Prostate gland (tissue), 2 donors: ENCODE measurements at regions not wholly inside any gene's neighbourhood (a gene's known extent, or its start where the extent isn't known, plus 50 kb on each side); places are given as distances from the start of the nearest gene placed in this dataset.

Experiments
- DNase-seq: peaks from one replicate; pipeline ENCODE4 v3.0.0-alpha.2; 2019; ENCODE audit warnings: low spot score
- H3K27ac ChIP-seq, 2 donors: fragments of 200-600 bp; sonication (generic); 2 replicates each; pipeline ENCODE4 v1.5.1; 2017 to 2019
- H3K27me3 ChIP-seq: fragments of 200-600 bp; sonication (generic); replicated peaks from 2 replicates; pipeline ENCODE4 v1.5.1; 2019; ENCODE audit not compliant: insufficient read depth
- H3K36me3 ChIP-seq, 2 donors: fragments of 200-600 bp; sonication (generic); 1 replicate in 1 of 2; 2 replicates in 1 of 2; pipeline versions ENCODE4 v1.5.1 to v1.8.1; 2017 to 2019
- H3K4me1 ChIP-seq: fragments of 200-600 bp; sonication (generic); replicated peaks from 2 replicates; pipeline ENCODE4 v1.5.1; 2019
- H3K4me3 ChIP-seq, 2 donors: fragments of 200-600 bp; sonication (generic); 2 replicates each; pipeline ENCODE4 v1.5.1; 2017 to 2019
- H3K9me3 ChIP-seq: fragments of 200-600 bp; sonication (generic); 2 replicates; pipeline ENCODE4 v1.5.1; 2017
- POLR2A ChIP-seq: fragments of 450-650 bp; IDR thresholded peaks from one replicate; pipeline ENCODE4 v1.6.1; 2016; ENCODE audit warnings: antibody characterized with exemption, mild to moderate bottlenecking
- POLR2AphosphoS5 ChIP-seq: sonication (generic); formaldehyde crosslinking; IDR thresholded peaks from one replicate; pipeline ENCODE4 v1.6.1; 2017; ENCODE audit warnings: antibody characterized with exemption
- WGBS: methylation state at CpG from one replicate; pipeline ENCODE4 v1.1.5; 2018; 5-methylcytosine and 5-hydroxymethylcytosine counted together
- intact Hi-C: fragments of 100-400 bp; cut with DNase I; formaldehyde crosslinking; loops from one replicate; pipeline ENCODE4 v1.14.2; 2022
- TF ChIP-seq, protein P1 (sequence below), 4 experiments: fragments of 200-600 bp in 2 of 4; fragments of 450-650 bp in 2 of 4; sonication (generic) in 2 of 4; IDR thresholded peaks; 1 replicate in 3 of 4; 2 replicates in 1 of 4; pipeline ENCODE4 v1.5.1; 2016 to 2019; ENCODE audit warnings: antibody characterized with exemption in 4 of 4, mild to moderate bottlenecking in 2 of 4, moderate library complexity in 2 of 4

DNA sequence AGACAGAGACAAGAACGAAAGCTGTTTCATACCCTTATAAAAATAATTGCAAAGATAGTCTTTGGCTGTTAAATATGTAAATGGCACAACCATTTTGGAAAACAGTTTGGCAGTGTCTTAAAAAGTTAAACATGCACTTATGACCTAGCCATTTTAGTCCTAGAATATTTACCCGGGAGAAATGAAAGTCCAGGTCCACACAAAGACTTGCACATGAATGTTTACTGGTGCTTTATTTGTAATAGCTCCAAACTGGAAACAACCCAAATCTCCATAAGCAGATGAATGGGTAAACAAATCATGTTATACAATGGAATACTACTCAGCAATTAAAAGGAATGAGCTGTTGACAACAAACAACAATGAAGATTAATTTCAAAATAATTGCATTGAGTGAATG lies 380.4 kb downstream of the ETNK1 start:
- no peak for TF ChIP-seq POLR2AphosphoS5
- no peak for TF ChIP-seq POLR2A

DNA sequence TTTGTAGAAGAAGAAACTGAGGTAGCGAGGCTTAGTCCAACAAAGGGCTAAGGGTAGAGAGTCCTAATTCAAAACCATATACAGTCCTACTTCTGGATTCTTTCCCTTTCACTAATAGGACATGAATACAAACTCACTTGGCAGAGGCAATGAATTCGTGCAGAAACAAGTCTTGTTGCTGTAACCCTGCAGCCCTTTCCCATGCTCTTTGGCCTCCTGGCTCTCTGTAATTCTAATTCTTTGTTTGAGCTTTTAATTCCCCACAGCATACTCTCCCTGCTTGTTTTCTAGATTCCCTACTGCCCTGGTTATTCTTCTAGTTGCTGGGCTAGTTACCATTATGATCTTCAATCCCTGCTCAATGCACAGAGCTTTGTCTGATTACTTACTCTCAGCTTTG lies 381.4 kb downstream of the ETNK1 start:
- Histone ChIP-seq H3K27me3 (no peaks in the 10 kb centered on the region), H3K9me3 (no peaks in the 10 kb centered on the region), H3K4me1 (no peaks in the 10 kb centered on the region), H3K4me3 (no peak overlapping the region), H3K27ac (no peak overlapping the region), H3K36me3 (no peaks in the 10 kb centered on the region)
- intact Hi-C loops, result no loop called here
- TF ChIP-seq, protein P1, sequence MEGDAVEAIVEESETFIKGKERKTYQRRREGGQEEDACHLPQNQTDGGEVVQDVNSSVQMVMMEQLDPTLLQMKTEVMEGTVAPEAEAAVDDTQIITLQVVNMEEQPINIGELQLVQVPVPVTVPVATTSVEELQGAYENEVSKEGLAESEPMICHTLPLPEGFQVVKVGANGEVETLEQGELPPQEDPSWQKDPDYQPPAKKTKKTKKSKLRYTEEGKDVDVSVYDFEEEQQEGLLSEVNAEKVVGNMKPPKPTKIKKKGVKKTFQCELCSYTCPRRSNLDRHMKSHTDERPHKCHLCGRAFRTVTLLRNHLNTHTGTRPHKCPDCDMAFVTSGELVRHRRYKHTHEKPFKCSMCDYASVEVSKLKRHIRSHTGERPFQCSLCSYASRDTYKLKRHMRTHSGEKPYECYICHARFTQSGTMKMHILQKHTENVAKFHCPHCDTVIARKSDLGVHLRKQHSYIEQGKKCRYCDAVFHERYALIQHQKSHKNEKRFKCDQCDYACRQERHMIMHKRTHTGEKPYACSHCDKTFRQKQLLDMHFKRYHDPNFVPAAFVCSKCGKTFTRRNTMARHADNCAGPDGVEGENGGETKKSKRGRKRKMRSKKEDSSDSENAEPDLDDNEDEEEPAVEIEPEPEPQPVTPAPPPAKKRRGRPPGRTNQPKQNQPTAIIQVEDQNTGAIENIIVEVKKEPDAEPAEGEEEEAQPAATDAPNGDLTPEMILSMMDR (IDR thresholded peaks at IDR 0.05), result no peak
- TF ChIP-seq POLR2AphosphoS5, result no peak
- TF ChIP-seq POLR2A, result no peak
- no peak for DNase-seq
- WGBS, result 72% methylated on average over 2 of the region's 2 CpGs

More for the DNA sequence above, 380.4 kb downstream of the ETNK1 start:
- Histone ChIP-seq H3K4me3 (no peak overlapping the region), H3K36me3 (no peaks in the 10 kb centered on the region), H3K4me1 (no peaks in the 10 kb centered on the region), H3K9me3 (no peaks in the 10 kb centered on the region), H3K27ac (no peak overlapping the region), H3K27me3 (no peaks in the 10 kb centered on the region)
- DNase-seq, result no peak
- intact Hi-C loops, result no loop called here
- WGBS, result 31% methylated on average over 2 of the region's 2 CpGs

DNA sequence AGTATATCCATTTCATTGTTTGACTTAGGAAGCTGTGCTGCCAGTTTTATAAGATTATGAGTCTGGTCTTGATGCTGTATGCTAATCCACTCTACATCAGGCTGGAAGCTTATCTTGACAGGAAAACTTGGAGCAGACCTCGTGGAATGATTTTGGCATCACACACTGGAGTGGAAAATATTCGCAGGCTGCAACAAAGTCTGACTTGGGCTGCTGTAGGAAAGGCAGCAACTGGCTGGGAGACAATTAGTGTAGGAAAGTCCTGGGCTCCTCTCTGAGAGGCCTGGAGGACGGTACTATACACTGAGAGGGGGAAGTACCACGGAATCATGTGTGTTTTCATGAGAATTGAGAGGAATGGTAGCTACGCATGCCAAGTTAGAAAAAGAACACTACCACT lies 383.7 kb downstream of the ETNK1 start:
- Histone ChIP-seq H3K4me3 (no peak overlapping the region), H3K27me3 (no peaks in the 10 kb centered on the region), H3K36me3 (no peaks in the 10 kb centered on the region), H3K9me3 (no peaks in the 10 kb centered on the region), H3K4me1 (no peaks in the 10 kb centered on the region), H3K27ac (no peak overlapping the region)
- no peak for DNase-seq
- no peak for TF ChIP-seq POLR2A
- TF ChIP-seq, protein P1 (IDR thresholded peaks at IDR 0.05), result no peak
- no peak for TF ChIP-seq POLR2AphosphoS5
- WGBS, result 46% methylated on average over 5 of the region's 5 CpGs
- intact Hi-C loops, result no loop called here

- TF ChIP-seq POLR2A (no peak), POLR2AphosphoS5 (no peak)
- TF ChIP-seq, protein P1 (IDR thresholded peaks at IDR 0.05), result no peak
- Histone ChIP-seq H3K27me3 (no peaks in the 10 kb centered on the region), H3K4me1 (no peaks in the 10 kb centered on the region), H3K4me3 (no peak overlapping the region), H3K27ac (no peak overlapping the region), H3K36me3 (no peaks in the 10 kb centered on the region), H3K9me3 (no peaks in the 10 kb centered on the region)
- DNase-seq, result no peak
- intact Hi-C loops, result no loop called here
Observed at GRCh38 chr12:23014749-23015148, 389.8 kb downstream of the ETNK1 start.

DNA sequence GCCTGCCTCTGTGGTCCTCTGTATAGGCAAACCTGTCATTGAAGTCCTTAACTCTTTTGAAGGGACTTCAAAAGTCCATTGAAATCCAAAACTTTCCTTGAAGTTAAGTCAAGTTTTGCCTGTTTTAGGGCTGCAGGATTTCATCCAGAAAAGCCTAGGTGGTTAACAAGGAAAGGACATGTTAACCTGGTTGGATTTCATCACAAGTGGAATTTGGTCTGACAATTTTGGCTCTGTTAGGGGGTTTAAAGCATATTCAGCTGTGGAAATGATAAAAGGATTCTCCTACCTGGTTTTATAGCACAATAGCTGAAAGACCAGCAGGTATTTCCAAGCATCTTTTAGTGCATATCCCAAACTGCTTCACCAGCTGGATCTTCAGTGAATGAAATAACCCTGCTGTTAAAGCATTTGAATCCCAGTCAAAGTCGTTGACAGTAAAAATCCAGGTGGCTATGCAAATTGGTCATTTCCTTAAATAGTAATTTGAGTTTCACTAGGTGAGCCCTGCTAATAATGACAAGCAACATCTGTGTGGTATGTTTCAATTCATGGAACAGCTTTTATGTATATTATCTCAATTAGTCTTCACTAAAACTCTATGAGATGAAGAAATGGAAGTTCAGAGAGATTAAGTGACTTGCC lies 400.5 kb downstream of the ETNK1 start:
- H3K27ac ChIP-seq, result no peak overlapping the region
- WGBS, result 54% methylated on average over 1 of the region's 1 CpG
- no peak for TF ChIP-seq POLR2A
- no peak for TF ChIP-seq POLR2AphosphoS5
- TF ChIP-seq, protein P1 (IDR thresholded peaks at IDR 0.05), result no peak
- intact Hi-C loops, result no loop called here
- H3K4me3 ChIP-seq, result no peak overlapping the region
- no peaks in the 10 kb centered on the region for H3K27me3 ChIP-seq
- DNase-seq, result no peak
- no peaks in the 10 kb centered on the region for H3K4me1 ChIP-seq
- no peaks in the 10 kb centered on the region for H3K36me3 ChIP-seq
- H3K9me3 ChIP-seq, result no peaks in the 10 kb centered on the region
